ENCODE measurements at regions not wholly inside any gene's neighbourhood (a gene's known extent, or its start where the extent isn't known, plus 50 kb on each side); places are given as distances from the start of the nearest gene placed in this dataset.

GRCh38 chr7:135257-135653, 57.1 kb upstream of the FAM20C start:
- TF ChIP-seq ARNTL (CRISPR knock-in tag; IDR thresholded peaks at IDR 0.05; ENCODE audit: borderline replicate concordance, low read depth): no peak
- no peak for TF ChIP-seq CREB5 (CRISPR knock-in tag; IDR thresholded peaks at IDR 0.05; ENCODE audit: low read depth)
- no peak for TF ChIP-seq CSDC2 (CRISPR knock-in tag; IDR thresholded peaks at IDR 0.05)
- no peak for TF ChIP-seq ZFP30 (CRISPR knock-in tag; IDR thresholded peaks at IDR 0.05)
- TF ChIP-seq ESRRG (CRISPR knock-in tag; IDR thresholded peaks at IDR 0.05): no peak
- TF ChIP-seq TCF4 (CRISPR knock-in tag; IDR thresholded peaks at IDR 0.05; ENCODE audit: borderline replicate concordance): no peak
- TF ChIP-seq ZNF70 (CRISPR knock-in tag; IDR thresholded peaks at IDR 0.05): no peak
- no peak for TF ChIP-seq RARB (CRISPR knock-in tag; IDR thresholded peaks at IDR 0.05)
